Ascending aorta (tissue), 2 donors: ENCODE measurements at regions not wholly inside any gene's neighbourhood (a gene's known extent, or its start where the extent isn't known, plus 50 kb on each side); places are given as distances from the start of the nearest gene placed in this dataset.

Source experiments
- DNase-seq, 2 donors: peaks; one replicate each; pipeline ENCODE4 v3.0.0-alpha.2; 2019; ENCODE audit warnings: low spot score in 2 of 2
- H3K27ac ChIP-seq, 2 donors: fragments of 200-600 bp; sonication (generic); one replicate each; pipeline ENCODE4 v1.5.1; 2016 to 2017; ENCODE audit warnings: mild to moderate bottlenecking in 1 of 2
- H3K27me3 ChIP-seq: fragments of 200-600 bp; sonication (generic); one replicate; pipeline ENCODE4 v1.5.1; 2017
- H3K36me3 ChIP-seq, 2 donors: fragments of 200-600 bp; sonication (generic); one replicate each; pipeline ENCODE4 v1.5.1; 2016
- H3K4me1 ChIP-seq, 2 donors: fragments of 200-600 bp; sonication (generic); one replicate each; pipeline ENCODE4 v1.5.1; 2016 to 2017; ENCODE audit warnings: mild to moderate bottlenecking in 1 of 2
- H3K4me3 ChIP-seq, 2 donors: fragments of 200-600 bp; sonication (generic); one replicate each; pipeline ENCODE4 v1.5.1; 2016 to 2017; ENCODE audit warnings: mild to moderate bottlenecking in 1 of 2
- H3K9me3 ChIP-seq, 2 donors: fragments of 200-600 bp; sonication (generic); one replicate each; pipeline ENCODE4 v1.5.1; 2016
- intact Hi-C: fragments of 100-400 bp; cut with DNase I; formaldehyde crosslinking; loops from one replicate; pipeline ENCODE4 v1.15.1; 2023
- TF ChIP-seq, protein P1 (sequence below), 3 experiments: fragments of 200-600 bp in 2 of 3; fragments of 450-650 bp in 1 of 3; sonication (generic) in 2 of 3; IDR thresholded peaks; one replicate each; pipeline ENCODE4 v1.5.1; 2016 to 2019; ENCODE audit warnings: antibody characterized with exemption in 3 of 3, mild to moderate bottlenecking in 1 of 3, moderate library complexity in 1 of 3

DNA sequence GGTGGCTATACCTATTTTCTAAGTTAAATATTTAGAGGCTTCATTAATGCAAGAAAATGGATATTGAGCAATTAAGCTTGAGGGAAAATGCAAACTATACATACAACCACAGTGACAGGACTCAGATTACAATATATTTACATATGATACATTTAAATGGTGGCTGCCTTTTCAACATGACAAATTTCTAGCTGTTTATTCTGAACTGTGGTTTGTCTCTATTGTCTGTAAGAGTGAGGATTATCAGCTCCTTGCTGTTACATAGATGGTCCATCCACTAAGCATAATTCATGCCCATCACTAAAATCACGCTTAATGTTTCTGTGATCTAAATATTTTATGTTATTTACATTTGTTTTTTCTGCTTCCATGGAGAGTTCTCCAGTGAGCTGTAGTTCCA is 81.1 kb upstream of the SGCD start:
- intact Hi-C loops = no loop called here
- Histone ChIP-seq H3K27ac (no peak overlapping the region), H3K27me3 (no peaks in the 10 kb centered on the region), H3K4me1 (no peaks in the 10 kb centered on the region), H3K4me3 (no peak overlapping the region), H3K36me3 (no peaks in the 10 kb centered on the region), H3K9me3 (no peaks in the 10 kb centered on the region)
- no peak for DNase-seq
- TF ChIP-seq, protein P1, sequence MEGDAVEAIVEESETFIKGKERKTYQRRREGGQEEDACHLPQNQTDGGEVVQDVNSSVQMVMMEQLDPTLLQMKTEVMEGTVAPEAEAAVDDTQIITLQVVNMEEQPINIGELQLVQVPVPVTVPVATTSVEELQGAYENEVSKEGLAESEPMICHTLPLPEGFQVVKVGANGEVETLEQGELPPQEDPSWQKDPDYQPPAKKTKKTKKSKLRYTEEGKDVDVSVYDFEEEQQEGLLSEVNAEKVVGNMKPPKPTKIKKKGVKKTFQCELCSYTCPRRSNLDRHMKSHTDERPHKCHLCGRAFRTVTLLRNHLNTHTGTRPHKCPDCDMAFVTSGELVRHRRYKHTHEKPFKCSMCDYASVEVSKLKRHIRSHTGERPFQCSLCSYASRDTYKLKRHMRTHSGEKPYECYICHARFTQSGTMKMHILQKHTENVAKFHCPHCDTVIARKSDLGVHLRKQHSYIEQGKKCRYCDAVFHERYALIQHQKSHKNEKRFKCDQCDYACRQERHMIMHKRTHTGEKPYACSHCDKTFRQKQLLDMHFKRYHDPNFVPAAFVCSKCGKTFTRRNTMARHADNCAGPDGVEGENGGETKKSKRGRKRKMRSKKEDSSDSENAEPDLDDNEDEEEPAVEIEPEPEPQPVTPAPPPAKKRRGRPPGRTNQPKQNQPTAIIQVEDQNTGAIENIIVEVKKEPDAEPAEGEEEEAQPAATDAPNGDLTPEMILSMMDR (IDR thresholded peaks at IDR 0.05) = no peak

DNA sequence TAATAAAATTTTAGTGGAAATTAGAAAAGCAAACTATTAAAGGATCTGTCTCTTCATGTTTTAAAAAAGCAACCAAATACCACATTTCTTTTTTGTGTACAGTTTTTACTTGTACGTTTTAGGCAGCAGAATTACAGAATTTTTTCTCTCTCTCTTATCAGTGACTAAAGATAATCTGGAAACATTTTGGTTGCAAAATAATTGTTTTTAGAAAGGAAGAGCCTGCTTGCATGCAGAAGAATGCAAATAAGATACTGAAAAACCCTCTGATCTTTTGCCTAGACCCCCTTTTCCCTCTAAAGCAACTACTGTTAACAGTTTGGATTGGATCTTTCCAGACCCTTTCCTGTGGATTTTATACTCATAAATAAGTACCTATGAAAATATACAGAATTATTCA is 75.9 kb upstream of the SGCD start:
- no peak for DNase-seq
- TF ChIP-seq, protein P1 (IDR thresholded peaks at IDR 0.05) = no peak
- H3K27ac ChIP-seq = no peak overlapping the region
- intact Hi-C loops = no loop called here
- H3K36me3 ChIP-seq = no peaks in the 10 kb centered on the region
- no peaks in the 10 kb centered on the region for H3K27me3 ChIP-seq
- H3K4me1 ChIP-seq = no peaks in the 10 kb centered on the region
- no peak overlapping the region for H3K4me3 ChIP-seq
- no peaks in the 10 kb centered on the region for H3K9me3 ChIP-seq

DNA sequence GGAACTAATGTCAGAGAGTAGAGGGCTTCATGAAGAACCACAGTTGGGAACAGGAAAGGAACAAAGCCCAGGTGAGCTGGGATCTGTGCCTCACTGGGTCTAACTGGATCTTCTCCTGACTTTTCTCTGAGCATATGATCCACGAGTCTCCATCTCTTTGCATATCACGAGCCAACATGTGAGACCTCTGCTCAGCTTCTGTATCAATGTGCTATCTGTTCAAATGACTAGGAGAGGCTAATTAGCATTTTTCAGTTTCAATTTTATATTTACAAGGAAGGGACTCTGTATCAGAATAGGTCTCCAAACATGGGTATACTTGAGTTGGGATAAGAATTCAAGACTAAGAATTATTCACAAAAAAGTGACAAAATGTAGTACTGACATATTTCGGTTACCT is 73.8 kb upstream of the SGCD start:
- DNase-seq = no peak
- no peaks in the 10 kb centered on the region for H3K4me1 ChIP-seq
- H3K36me3 ChIP-seq = no peaks in the 10 kb centered on the region
- no peaks in the 10 kb centered on the region for H3K9me3 ChIP-seq
- no peaks in the 10 kb centered on the region for H3K27me3 ChIP-seq
- H3K27ac ChIP-seq = no peak overlapping the region
- no peak overlapping the region for H3K4me3 ChIP-seq
- intact Hi-C loops = no loop called here
- TF ChIP-seq, protein P1 (IDR thresholded peaks at IDR 0.05) = no peak

DNA sequence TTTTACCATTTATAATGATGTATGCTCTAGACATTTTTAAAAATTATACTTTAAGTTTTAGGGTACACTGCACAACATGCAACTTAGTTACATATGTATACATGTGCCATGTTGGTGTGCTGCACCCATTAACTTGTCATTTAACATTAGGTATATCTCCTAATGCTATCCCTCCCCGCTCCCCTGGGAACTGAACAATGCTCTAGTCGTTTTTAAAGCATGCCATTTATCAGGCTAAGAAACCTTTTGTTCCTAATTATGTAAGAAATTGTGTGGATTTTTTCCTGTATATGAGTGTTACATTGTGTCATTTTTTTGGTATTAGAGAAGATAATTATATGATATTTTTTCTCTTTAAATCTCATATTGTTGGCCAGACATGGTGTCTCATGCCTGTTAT is 72.8 kb upstream of the SGCD start:
- no peaks in the 10 kb centered on the region for H3K4me1 ChIP-seq
- intact Hi-C loops = no loop called here
- H3K36me3 ChIP-seq = no peaks in the 10 kb centered on the region
- H3K4me3 ChIP-seq = no peak overlapping the region
- H3K9me3 ChIP-seq = no peaks in the 10 kb centered on the region
- TF ChIP-seq, protein P1 (IDR thresholded peaks at IDR 0.05) = no peak
- no peaks in the 10 kb centered on the region for H3K27me3 ChIP-seq
- no peak overlapping the region for H3K27ac ChIP-seq
- no peak for DNase-seq

DNA sequence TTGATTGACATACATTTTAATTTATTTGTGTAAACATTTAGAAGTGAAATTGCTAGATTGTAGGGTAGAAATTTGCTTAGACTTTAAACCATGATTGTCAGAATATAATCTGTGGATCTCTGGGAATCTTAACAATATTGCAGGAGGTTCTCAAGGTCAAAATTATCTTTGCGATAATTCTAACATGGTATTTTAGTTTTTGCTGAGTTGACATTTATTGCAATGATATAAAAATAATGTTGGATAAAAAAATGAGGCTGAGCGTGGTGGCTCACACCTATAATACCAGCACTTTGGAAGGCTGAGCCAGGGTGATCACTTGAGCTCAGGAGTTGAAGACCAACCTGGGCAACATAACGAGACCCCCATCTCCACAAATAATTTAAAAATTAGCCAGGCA is 70.3 kb upstream of the SGCD start:
- DNase-seq = no peak
- H3K4me3 ChIP-seq = no peak overlapping the region
- no peaks in the 10 kb centered on the region for H3K9me3 ChIP-seq
- no peaks in the 10 kb centered on the region for H3K36me3 ChIP-seq
- intact Hi-C loops = no loop called here
- no peaks in the 10 kb centered on the region for H3K27me3 ChIP-seq
- no peaks in the 10 kb centered on the region for H3K4me1 ChIP-seq
- TF ChIP-seq, protein P1 (IDR thresholded peaks at IDR 0.05) = no peak
- H3K27ac ChIP-seq = no peak overlapping the region

DNA sequence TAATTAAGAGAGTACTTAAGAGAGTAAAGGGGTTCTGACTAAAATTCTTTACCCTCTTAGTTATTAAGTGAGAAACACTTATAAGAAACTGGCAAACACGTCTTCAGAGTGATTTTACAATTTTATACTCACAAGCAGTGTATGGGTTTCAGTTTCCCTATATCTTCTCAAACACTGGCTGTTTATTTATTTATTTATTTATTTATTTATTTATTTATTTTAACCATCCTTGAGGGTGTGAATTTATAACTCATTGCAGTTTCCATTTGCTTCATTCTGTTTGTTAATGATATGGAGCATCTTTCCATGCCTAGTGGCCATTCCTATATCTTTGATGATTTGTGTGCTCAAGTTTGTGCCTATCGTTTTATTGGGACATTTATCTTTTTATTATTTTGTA is 68.0 kb upstream of the SGCD start:
- TF ChIP-seq, protein P1 (IDR thresholded peaks at IDR 0.05) = no peak
- intact Hi-C loops = no loop called here
- H3K27ac ChIP-seq = no peak overlapping the region
- H3K4me3 ChIP-seq = no peak overlapping the region
- no peaks in the 10 kb centered on the region for H3K27me3 ChIP-seq
- H3K4me1 ChIP-seq = no peaks in the 10 kb centered on the region
- H3K36me3 ChIP-seq = no peaks in the 10 kb centered on the region
- DNase-seq = no peak
- no peaks in the 10 kb centered on the region for H3K9me3 ChIP-seq
